Natural killer cell (primary cell): ENCODE measurements at regions not wholly inside any gene's neighbourhood (a gene's known extent, or its start where the extent isn't known, plus 50 kb on each side); places are given as distances from the start of the nearest gene placed in this dataset.
"Not testable (repeated sequence)": the region's sequence is repeated elsewhere in the genome, so short reads cannot be mapped to it uniquely, and the experiment has no call there.

ENCODE experiments used
- ATAC-seq, 3 donors: fragments of 150-1000 bp in 2 of 3; fragments of 200-7000 bp in 1 of 3; cut with Tn5 transposase; 1 replicate in 1 of 3; 2 replicates in 2 of 3; pipeline ENCODE4 v1.10.0; 2021; ENCODE audit warnings: mild to moderate bottlenecking in 2 of 3, moderate library complexity in 2 of 3
- DNase-seq, 2 donors: peaks; one replicate each; pipeline versions ENCODE4 v3.0.0 to v3.0.0-alpha.2; 2013 to 2021; ENCODE audit warnings: mixed read lengths in 1 of 2
- H3K27ac ChIP-seq: one replicate; pipeline ENCODE4 v1.5.1; 2013; ENCODE audit warnings: mild to moderate bottlenecking, low read length
- H3K27me3 ChIP-seq: one replicate; pipeline ENCODE4 v1.6.1; 2013; ENCODE audit warnings: low read length; ENCODE audit not compliant: control insufficient read depth, insufficient read depth
- H3K36me3 ChIP-seq: one replicate; pipeline ENCODE4 v1.6.1; 2013; ENCODE audit warnings: low read length; ENCODE audit not compliant: control insufficient read depth, insufficient read depth
- H3K4me1 ChIP-seq: one replicate; pipeline ENCODE4 v1.6.1; 2013; ENCODE audit warnings: low read length; ENCODE audit not compliant: control insufficient read depth, insufficient read depth
- H3K4me3 ChIP-seq: one replicate; pipeline ENCODE4 v1.5.1; 2013; ENCODE audit warnings: low read length
- H3K9me3 ChIP-seq: one replicate; pipeline ENCODE4 v1.6.1; 2013; ENCODE audit warnings: low read length; ENCODE audit not compliant: control insufficient read depth, insufficient read depth
- H3K27ac Mint-ChIP-seq, 2 donors: one replicate each; pipeline ENCODE4 v1.8.0; 2022; ENCODE audit warnings: mild to moderate bottlenecking in 2 of 2, mixed read lengths in 2 of 2, moderate library complexity in 1 of 2
- H3K27me3 Mint-ChIP-seq, 2 donors: one replicate each; pipeline ENCODE4 v1.8.0; 2022; ENCODE audit warnings: low read depth in 2 of 2, mixed read lengths in 2 of 2
- H3K36me3 Mint-ChIP-seq: one replicate; pipeline ENCODE4 v1.8.0; 2022; ENCODE audit warnings: mixed read lengths
- H3K4me1 Mint-ChIP-seq, 2 donors: one replicate each; pipeline ENCODE4 v1.8.0; 2022; ENCODE audit warnings: mixed read lengths in 2 of 2
- H3K4me3 Mint-ChIP-seq: one replicate; pipeline ENCODE4 v1.8.0; 2022; ENCODE audit warnings: mild to moderate bottlenecking, moderate library complexity, mixed read lengths
- H3K9me3 Mint-ChIP-seq, 2 donors: one replicate each; pipeline ENCODE4 v1.8.0; 2022; ENCODE audit warnings: mixed read lengths in 2 of 2
- WGBS: methylation state at CpG from one replicate; pipeline ENCODE4 v1.1.7; 2013; ENCODE audit warnings: missing lambda C conversion rate; ENCODE audit not compliant: insufficient coverage; 5-methylcytosine and 5-hydroxymethylcytosine counted together
- intact Hi-C: fragments of 100-400 bp; cut with micrococcal nuclease; formaldehyde crosslinking; loops from one replicate; pipeline ENCODE4 v1.14.2; 2022
- TF ChIP-seq, protein P1 (sequence below): fragments of 200-600 bp; IDR thresholded peaks from one replicate; pipeline ENCODE4 v1.8.0; 2022; ENCODE audit warnings: antibody characterized with exemption

DNA sequence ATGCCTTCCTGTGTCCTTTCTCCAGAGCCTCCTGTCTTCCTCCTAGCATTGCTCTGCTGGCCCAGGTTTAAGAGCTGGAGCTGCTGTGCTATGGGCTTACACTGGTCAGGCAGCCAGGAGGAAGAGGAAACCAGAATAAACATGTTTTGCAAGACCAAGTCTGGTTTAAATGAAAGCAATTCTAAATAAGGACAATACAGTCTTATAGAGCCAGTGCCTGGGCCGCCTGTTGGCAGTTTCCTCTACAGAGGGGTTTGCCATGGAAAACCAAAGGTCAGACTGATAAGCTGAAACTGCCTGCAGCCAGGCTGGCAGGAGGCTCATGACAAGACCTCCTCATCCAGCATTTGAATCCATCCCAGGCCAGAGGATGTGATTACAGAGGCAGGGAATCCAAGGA, 92.9 kb upstream of the FGGY start:
- Histone ChIP-seq H3K27me3 (no peaks in the 10 kb centered on the region), H3K4me1 (no peaks in the 10 kb centered on the region), H3K27ac (no peak overlapping the region), H3K4me3 (no peak overlapping the region), H3K9me3 (no peaks in the 10 kb centered on the region), H3K36me3 (no peaks in the 10 kb centered on the region)
- Mint-ChIP-seq H3K4me3 (no peak overlapping the region), H3K4me1 (no peaks in the 10 kb centered on the region), H3K36me3 (peaks cover 8% of the 10 kb centered on the region), H3K9me3 (peaks cover 3% of the 10 kb centered on the region in 2 donors), H3K27me3 (peaks cover 2 to 18% of the 10 kb centered on the region in 2 donors), H3K27ac (no peak overlapping the region)
- ATAC-seq = no peak
- WGBS = 68% methylated on average over 1 of the region's 1 CpG
- DNase-seq = no peak
- TF ChIP-seq, protein P1, sequence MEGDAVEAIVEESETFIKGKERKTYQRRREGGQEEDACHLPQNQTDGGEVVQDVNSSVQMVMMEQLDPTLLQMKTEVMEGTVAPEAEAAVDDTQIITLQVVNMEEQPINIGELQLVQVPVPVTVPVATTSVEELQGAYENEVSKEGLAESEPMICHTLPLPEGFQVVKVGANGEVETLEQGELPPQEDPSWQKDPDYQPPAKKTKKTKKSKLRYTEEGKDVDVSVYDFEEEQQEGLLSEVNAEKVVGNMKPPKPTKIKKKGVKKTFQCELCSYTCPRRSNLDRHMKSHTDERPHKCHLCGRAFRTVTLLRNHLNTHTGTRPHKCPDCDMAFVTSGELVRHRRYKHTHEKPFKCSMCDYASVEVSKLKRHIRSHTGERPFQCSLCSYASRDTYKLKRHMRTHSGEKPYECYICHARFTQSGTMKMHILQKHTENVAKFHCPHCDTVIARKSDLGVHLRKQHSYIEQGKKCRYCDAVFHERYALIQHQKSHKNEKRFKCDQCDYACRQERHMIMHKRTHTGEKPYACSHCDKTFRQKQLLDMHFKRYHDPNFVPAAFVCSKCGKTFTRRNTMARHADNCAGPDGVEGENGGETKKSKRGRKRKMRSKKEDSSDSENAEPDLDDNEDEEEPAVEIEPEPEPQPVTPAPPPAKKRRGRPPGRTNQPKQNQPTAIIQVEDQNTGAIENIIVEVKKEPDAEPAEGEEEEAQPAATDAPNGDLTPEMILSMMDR = no peak
- intact Hi-C loops = no loop called here

DNA sequence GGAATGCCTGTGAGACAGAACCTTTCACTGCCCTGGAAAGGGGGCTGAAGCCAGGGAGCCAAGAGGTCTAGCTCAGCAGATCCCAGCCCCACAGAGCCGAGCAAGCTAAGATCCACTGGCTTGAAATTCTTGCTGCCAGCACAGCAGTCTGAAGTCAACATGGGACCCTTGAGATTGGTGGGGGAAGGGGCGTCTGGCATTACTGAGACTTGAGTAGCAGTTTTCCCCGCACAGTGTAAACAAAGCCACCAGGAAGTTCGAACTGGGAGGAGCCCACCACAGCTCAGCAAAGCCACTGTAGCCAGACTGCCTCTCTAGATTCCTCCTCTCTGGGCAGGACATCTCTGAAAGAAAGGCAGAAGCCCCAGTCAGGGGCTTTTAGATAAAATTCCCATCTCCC, 90.3 kb upstream of the FGGY start:
- intact Hi-C loops, H3K36me3 ChIP-seq, H3K27ac ChIP-seq, H3K27ac Mint-ChIP-seq, H3K27me3 ChIP-seq, DNase-seq, H3K4me3 ChIP-seq, H3K4me3 Mint-ChIP-seq, H3K9me3 ChIP-seq, H3K27me3 Mint-ChIP-seq, H3K4me1 ChIP-seq, H3K9me3 Mint-ChIP-seq, ATAC-seq, H3K4me1 Mint-ChIP-seq: not testable (repeated sequence)
- H3K36me3 Mint-ChIP-seq = peaks cover 21% of the 10 kb centered on the region
- WGBS = 71% methylated on average over 4 of the region's 4 CpGs

DNA sequence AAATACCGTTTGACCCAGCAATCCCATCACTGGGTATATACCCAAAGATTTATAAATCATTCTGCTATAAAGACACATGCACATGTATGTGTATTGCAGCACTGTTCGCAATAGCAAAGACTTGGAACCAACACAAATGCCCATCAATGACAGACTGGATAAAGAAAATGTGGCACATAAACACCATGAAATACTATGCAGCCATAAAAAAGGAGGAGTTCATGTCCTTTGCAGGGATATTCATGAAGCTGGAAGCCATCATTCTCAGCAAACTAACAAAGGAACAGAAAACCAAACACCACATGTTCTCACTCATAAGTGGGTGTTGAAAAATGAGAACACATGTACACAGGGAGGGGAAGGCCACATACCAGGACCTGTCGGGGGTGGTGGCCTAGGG, 86.5 kb upstream of the FGGY start:
- H3K9me3 ChIP-seq, H3K4me3 Mint-ChIP-seq, H3K4me1 Mint-ChIP-seq, ATAC-seq, intact Hi-C loops, H3K27me3 ChIP-seq, H3K27ac ChIP-seq, H3K4me3 ChIP-seq, DNase-seq, H3K36me3 ChIP-seq, H3K27ac Mint-ChIP-seq, H3K4me1 ChIP-seq, H3K9me3 Mint-ChIP-seq, H3K27me3 Mint-ChIP-seq: not testable (repeated sequence)
- WGBS = 94% methylated on average over 3 of the region's 3 CpGs
- H3K36me3 Mint-ChIP-seq = peaks cover 13% of the 10 kb centered on the region

DNA sequence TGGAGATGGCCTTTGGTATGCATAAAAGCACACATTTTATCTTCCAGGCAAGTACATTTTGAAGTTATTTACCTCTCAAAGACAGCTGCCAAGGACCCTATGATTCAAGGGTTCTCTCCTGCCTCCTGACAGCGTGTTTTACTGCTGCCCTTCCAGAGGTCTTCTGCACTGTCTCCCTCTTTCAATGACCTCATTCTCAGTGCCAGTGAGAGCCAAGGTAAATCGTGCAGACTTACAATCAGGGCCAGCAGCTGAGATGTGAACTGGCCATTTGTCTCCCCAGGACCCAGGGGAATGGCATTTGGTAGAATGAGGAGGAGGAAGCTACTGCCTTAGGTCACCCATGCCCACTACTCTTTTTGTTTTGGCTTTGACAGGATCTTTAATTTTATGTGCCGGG, 84.2 kb upstream of the FGGY start:
- Mint-ChIP-seq H3K27me3 (peaks cover 0 to 3% of the 10 kb centered on the region in 2 donors), H3K4me1 (peaks cover 0 to 7% of the 10 kb centered on the region in 2 donors), H3K9me3 (no peaks in the 10 kb centered on the region), H3K4me3 (no peak overlapping the region), H3K36me3 (peaks cover 13% of the 10 kb centered on the region), H3K27ac (no peak overlapping the region)
- Histone ChIP-seq H3K27me3 (no peaks in the 10 kb centered on the region), H3K9me3 (no peaks in the 10 kb centered on the region), H3K27ac (no peak overlapping the region), H3K36me3 (no peaks in the 10 kb centered on the region), H3K4me3 (no peak overlapping the region), H3K4me1 (no peaks in the 10 kb centered on the region)
- TF ChIP-seq, protein P1 = no peak
- no peak for ATAC-seq
- intact Hi-C loops = no loop called here
- no peak for DNase-seq
- WGBS = 87% methylated on average over 3 of the region's 3 CpGs
